GM12874 (cell line): ENCODE measurements at regions not wholly inside any gene's neighbourhood (a gene's known extent, or its start where the extent isn't known, plus 50 kb on each side); places are given as distances from the start of the nearest gene placed in this dataset.

Experiments
- CTCF ChIP-seq: IDR thresholded peaks from 2 replicates; pipeline ENCODE4 v1.5.1; 2011; ENCODE audit warnings: low read depth, mild to moderate bottlenecking, control low read depth, low read length, moderate library complexity; ENCODE audit not compliant: insufficient read depth

- no peak for TF ChIP-seq CTCF
Observed at GRCh38 chr11:69957849-69958248, 120.3 kb upstream of the ANO1 start.

GRCh38 chr11:69958308-69958707, 119.8 kb upstream of the ANO1 start:
- no peak for TF ChIP-seq CTCF

GRCh38 chr11:69959461-69959860, 118.7 kb upstream of the ANO1 start:
- no peak for TF ChIP-seq CTCF

- no peak for TF ChIP-seq CTCF
Observed at GRCh38 chr11:69961738-69962137, 116.4 kb upstream of the ANO1 start.

GRCh38 chr11:69962152-69962551, 116.0 kb upstream of the ANO1 start:
- TF ChIP-seq CTCF = no peak

- no peak for TF ChIP-seq CTCF
Observed at GRCh38 chr11:69963533-69964246, 114.4 kb upstream of the ANO1 start.

GRCh38 chr11:69964247-69964643, 113.9 kb upstream of the ANO1 start:
- TF ChIP-seq CTCF = no peak
